ENCODE measurements at regions not wholly inside any gene's neighbourhood (a gene's known extent, or its start where the extent isn't known, plus 50 kb on each side); places are given as distances from the start of the nearest gene placed in this dataset.
"Not testable (repeated sequence)": the region's sequence is repeated elsewhere in the genome, so short reads cannot be mapped to it uniquely, and the experiment has no call there.

DNA sequence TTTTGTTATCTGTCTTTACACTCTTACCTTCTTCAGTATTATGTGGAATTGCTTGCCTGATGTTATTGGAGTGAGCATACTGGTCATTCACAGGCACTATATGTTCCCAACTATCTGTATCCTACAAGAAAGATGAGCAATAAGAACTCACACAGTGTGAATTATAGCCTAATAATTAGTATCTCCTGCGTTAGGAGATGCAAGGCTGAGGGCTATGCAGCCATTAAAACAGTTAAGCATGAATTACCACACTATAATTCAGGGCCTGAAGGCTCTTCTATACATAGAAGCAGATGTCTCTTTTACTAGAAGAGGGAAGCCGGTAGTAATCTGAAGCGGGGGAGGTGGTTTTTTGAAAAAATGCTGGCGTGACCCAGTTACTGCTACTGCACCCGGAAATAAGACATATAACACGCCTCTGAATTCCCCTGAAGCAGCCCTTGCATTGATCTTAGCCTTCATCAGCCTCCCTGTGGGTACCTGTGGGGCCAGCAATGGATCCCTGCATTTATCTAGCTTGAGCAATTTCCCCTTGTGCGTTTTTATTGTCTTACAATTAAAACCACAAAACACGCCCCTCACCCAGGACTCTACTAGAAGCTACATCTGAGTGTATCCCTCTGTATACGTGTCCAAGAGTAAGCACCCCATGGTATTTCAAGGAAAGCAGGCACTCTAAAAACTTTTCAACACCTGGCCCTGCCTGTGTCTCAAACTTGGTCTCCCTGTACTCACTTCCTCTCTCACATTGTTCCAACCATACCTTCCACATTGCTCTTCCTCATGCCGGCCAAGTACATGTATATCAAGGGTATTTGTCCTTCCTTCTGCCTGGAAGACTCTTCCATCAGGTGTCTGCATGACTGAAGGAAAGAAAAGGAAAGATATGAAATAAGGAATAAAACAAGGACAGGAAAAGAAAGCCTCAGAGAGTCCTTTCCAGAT lies 210.9 kb upstream of the ARID2 start:
- Histone ChIP-seq H3K36me3 (ENCODE audit: control insufficient read depth in 4 of 4, insufficient read depth in 4 of 4, low read length in 4 of 4) (no peaks in the 10 kb centered on the region), H3K4me3 (peak overlapping the region; percentile 13), H3K27me3 (ENCODE audit: control insufficient read depth in 3 of 3, insufficient read depth in 3 of 3, low read length in 2 of 3) (no peaks in the 10 kb centered on the region), H3K9me3 (ENCODE audit: control insufficient read depth in 4 of 4, insufficient read depth in 3 of 4, low read length in 3 of 4) (peaks cover 0 to 3% (median 0%) of the 10 kb centered on the region in 4 donors), H3K4me1 (ENCODE audit: control insufficient read depth in 5 of 5, insufficient read depth in 5 of 5, low read length in 5 of 5) (no peaks in the 10 kb centered on the region), H3K27ac (ENCODE audit: low read depth in 1 of 2, low read length in 1 of 2) (no peak overlapping the region), H3K9ac (ENCODE audit: insufficient read depth in 1 of 2, low read length in 2 of 2) (no peak overlapping the region)
- DNase-seq (no peak), ATAC-seq (ENCODE audit: insufficient read depth, low FRiP score) (no peak)
- 40 to 65% methylated on average over 10 of the region's 10 CpGs for WGBS, 2 donors
- TF ChIP-seq, protein P1, sequence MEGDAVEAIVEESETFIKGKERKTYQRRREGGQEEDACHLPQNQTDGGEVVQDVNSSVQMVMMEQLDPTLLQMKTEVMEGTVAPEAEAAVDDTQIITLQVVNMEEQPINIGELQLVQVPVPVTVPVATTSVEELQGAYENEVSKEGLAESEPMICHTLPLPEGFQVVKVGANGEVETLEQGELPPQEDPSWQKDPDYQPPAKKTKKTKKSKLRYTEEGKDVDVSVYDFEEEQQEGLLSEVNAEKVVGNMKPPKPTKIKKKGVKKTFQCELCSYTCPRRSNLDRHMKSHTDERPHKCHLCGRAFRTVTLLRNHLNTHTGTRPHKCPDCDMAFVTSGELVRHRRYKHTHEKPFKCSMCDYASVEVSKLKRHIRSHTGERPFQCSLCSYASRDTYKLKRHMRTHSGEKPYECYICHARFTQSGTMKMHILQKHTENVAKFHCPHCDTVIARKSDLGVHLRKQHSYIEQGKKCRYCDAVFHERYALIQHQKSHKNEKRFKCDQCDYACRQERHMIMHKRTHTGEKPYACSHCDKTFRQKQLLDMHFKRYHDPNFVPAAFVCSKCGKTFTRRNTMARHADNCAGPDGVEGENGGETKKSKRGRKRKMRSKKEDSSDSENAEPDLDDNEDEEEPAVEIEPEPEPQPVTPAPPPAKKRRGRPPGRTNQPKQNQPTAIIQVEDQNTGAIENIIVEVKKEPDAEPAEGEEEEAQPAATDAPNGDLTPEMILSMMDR (IDR thresholded peaks at IDR 0.05; ENCODE audit: control extremely low read depth, extremely low read depth): no peak

DNA sequence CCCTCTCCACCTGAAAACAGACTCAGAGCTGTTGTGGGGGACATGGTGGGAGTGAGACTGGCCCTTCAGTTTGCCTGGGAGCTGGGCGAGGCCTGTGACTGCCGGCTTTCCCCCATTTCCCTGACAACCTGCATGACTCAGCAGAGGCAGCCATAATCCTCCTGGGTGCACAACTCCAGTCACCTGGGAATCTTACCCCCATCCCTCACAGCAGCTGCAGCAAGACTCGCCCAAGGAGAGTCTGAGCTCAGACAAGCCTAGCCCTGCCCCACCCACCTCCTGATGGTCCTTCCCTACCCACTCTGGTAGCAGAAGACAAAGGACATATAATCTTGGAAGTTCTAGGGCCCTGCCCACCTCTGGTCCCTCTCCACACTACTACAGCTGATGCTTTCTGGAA lies 207.3 kb upstream of the ARID2 start:
- TF ChIP-seq, protein P1 (IDR thresholded peaks at IDR 0.05; ENCODE audit: control extremely low read depth, extremely low read depth): no peak
- WGBS, 2 donors: 96 to 100% methylated on average over 3 of the region's 3 CpGs
- Histone ChIP-seq H3K9me3 (ENCODE audit: control insufficient read depth in 4 of 4, insufficient read depth in 3 of 4, low read length in 3 of 4) (peaks cover 0 to 5% (median 1%) of the 10 kb centered on the region in 4 donors), H3K9ac (ENCODE audit: insufficient read depth in 1 of 2, low read length in 2 of 2) (no peak overlapping the region), H3K36me3 (ENCODE audit: control insufficient read depth in 4 of 4, insufficient read depth in 4 of 4, low read length in 4 of 4) (no peaks in the 10 kb centered on the region), H3K27me3 (ENCODE audit: control insufficient read depth in 3 of 3, insufficient read depth in 3 of 3, low read length in 2 of 3) (no peaks in the 10 kb centered on the region), H3K4me1 (ENCODE audit: control insufficient read depth in 5 of 5, insufficient read depth in 5 of 5, low read length in 5 of 5) (no peaks in the 10 kb centered on the region), H3K4me3 (no peak overlapping the region), H3K27ac (ENCODE audit: low read depth in 1 of 2, low read length in 1 of 2) (no peak overlapping the region)
- no peak for DNase-seq
- no peak for ATAC-seq (ENCODE audit: insufficient read depth, low FRiP score)

DNA sequence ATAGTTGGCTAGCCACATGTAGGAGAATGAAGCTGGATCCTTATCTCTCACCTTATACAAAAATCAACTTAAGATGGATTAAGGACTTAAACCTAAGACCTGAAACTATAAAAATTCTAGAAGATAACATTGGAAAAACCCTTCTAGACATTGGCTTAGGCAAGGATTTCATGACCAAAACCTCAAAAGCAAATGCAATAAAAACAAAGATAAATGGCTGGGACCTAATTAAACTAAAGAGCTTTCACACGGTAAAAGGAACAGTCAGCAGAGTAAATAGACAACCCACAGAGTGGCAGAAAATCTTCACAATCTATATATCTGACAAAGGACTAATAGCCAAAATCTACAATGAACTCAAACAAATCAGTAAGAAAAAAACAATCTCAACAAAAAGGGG lies 202.7 kb upstream of the ARID2 start:
- not testable (repeated sequence) for H3K27me3 ChIP-seq (ENCODE audit: control insufficient read depth in 3 of 3, insufficient read depth in 3 of 3, low read length in 2 of 3); DNase-seq; H3K36me3 ChIP-seq (ENCODE audit: control insufficient read depth in 4 of 4, insufficient read depth in 4 of 4, low read length in 4 of 4)

DNA sequence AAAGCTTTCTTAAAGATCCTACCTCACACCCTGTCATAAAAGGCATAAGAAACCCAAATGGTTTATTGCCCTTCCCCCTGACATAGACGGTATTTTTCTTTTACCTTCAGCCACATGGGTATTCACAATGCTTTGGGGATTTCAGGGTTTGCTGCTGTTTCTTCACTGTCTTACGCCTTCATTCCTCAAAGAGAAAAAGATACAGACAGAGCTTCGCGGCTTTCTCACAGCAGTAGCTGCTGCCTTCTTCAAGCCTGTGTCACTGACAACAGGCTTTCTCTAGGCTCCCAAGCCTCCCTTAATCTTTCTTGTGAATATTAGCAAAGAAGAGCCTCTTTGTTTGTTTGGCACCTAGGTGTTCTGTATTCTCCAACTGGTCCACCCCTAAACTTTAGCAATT lies 197.4 kb upstream of the ARID2 start:
- WGBS, 2 donors: 73 to 83% methylated on average over 4 of the region's 4 CpGs
- no peak overlapping the region for H3K9ac ChIP-seq (ENCODE audit: insufficient read depth in 1 of 2, low read length in 2 of 2)
- no peak overlapping the region for H3K27ac ChIP-seq (ENCODE audit: low read depth in 1 of 2, low read length in 1 of 2)
- no peaks in the 10 kb centered on the region for H3K36me3 ChIP-seq (ENCODE audit: control insufficient read depth in 4 of 4, insufficient read depth in 4 of 4, low read length in 4 of 4)
- H3K4me1 ChIP-seq (ENCODE audit: control insufficient read depth in 5 of 5, insufficient read depth in 5 of 5, low read length in 5 of 5): no peaks in the 10 kb centered on the region
- ATAC-seq (ENCODE audit: insufficient read depth, low FRiP score): no peak
- H3K4me3 ChIP-seq: no peak overlapping the region
- TF ChIP-seq, protein P1 (IDR thresholded peaks at IDR 0.05; ENCODE audit: control extremely low read depth, extremely low read depth): no peak
- H3K9me3 ChIP-seq (ENCODE audit: control insufficient read depth in 4 of 4, insufficient read depth in 3 of 4, low read length in 3 of 4): peaks cover 0 to 3% (median 0%) of the 10 kb centered on the region in 4 donors
- no peaks in the 10 kb centered on the region for H3K27me3 ChIP-seq (ENCODE audit: control insufficient read depth in 3 of 3, insufficient read depth in 3 of 3, low read length in 2 of 3)
- no peak for DNase-seq

More for the DNA sequence above, 202.7 kb upstream of the ARID2 start:
- H3K4me3 ChIP-seq; H3K27ac ChIP-seq (ENCODE audit: low read depth in 1 of 2, low read length in 1 of 2); H3K9ac ChIP-seq (ENCODE audit: insufficient read depth in 1 of 2, low read length in 2 of 2); H3K9me3 ChIP-seq (ENCODE audit: control insufficient read depth in 4 of 4, insufficient read depth in 3 of 4, low read length in 3 of 4); ATAC-seq (ENCODE audit: insufficient read depth, low FRiP score); H3K4me1 ChIP-seq (ENCODE audit: control insufficient read depth in 5 of 5, insufficient read depth in 5 of 5, low read length in 5 of 5): not testable (repeated sequence)
- 76 to 77% methylated on average over 1 of the region's 1 CpG for WGBS, 2 donors
